Forelimb muscle (tissue), 1 donor: ENCODE measurements at regions not wholly inside any gene's neighbourhood (a gene's known extent, or its start where the extent isn't known, plus 50 kb on each side); places are given as distances from the start of the nearest gene placed in this dataset.
"Not testable (repeated sequence)": the region's sequence is repeated elsewhere in the genome, so short reads cannot be mapped to it uniquely, and the experiment has no call there.

Source experiments
- DNase-seq: peaks from one replicate; pipeline ENCODE4 v3.0.0-alpha.2; 2013; ENCODE audit warnings: low read depth

GRCh38 chr10:86579883-86580520 lies 58.4 kb upstream of the WAPL start:
- DNase-seq = no peak

GRCh38 chr10:86580521-86580891 lies 58.9 kb upstream of the WAPL start:
- DNase-seq = peak; percentile 1

DNA sequence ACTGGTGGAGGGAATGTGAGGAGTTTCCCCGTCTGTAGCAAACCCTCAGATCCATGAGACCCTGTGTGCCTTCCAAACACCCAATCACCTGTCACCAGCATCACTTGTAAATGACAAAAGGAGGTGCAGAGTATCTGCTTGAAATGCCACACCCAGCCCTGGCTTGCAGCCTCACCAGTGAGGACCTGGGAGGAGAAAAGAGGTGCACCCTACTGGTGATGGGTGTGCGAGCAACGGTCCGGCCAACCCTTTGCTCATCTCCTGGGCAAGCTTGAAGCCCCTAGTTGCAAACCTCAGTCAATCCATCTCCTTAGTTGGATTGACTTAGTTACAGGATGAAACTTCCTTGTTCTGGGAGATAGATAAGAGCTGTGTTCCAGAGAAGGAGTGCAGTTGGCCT lies 62.4 kb upstream of the WAPL start:
- DNase-seq = no peak

DNA sequence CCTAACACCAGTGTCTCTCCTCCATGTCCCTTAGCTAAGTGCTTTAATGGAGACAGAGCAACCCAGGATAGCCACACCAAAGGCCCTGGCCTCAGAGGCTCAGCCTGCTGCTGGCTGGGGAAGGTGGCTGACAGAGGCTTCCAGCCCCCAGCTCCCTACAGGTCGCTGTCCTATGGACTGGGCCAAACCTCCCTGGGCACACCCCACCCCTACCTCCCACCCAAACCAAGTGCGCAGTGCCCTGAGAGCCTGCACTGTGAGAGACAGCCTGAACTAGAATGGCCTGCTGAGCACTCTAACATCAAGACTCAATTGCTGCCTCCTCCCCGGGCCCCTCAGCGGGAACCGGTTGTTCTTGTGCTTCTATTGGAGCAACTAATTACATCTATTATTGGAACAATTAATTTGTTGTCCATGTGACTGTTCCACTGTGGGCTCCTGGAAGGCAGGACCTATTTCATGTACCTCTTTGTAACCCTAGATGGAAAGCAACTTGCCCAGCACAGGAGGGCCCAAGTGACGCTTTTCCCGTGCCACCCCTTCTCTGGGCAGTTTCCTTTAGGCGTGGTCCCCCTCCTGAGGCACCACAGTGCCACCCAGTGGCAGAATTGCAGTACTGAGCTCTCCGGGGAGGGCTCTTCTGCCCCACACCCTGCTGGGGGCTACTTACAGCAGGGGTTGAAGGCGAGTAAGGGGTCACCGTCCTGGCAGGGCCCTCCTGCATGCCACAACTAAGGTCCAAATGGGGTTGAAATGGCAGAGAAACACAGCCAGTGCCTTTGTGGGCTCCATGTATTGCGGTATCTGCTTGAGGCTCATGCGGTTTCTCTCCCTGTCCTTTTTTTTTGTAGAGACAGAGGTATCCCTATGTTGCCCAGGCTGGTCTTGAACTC lies 63.7 kb upstream of the WAPL start:
- peak; percentile 13 for DNase-seq

DNA sequence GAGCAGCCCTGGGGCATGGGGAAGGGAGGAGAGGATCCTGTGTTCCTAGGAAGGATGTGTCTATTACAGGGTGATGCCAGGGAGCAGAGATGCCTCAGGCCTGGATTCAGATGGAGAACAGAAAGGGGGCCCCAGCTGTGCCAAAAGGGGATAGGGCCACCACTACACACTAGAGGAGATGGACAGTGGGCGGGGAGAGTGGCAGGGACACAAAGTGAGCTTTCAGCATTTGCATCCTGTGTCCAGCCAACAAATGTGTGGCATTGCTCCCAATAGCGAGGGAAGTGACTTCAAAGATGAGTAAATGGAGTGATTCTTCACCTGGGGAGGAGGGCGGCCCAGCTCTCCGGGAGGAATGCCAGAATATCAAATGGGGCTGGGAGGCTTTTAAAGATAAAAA lies 64.9 kb upstream of the WAPL start:
- no peak for DNase-seq

- not testable (repeated sequence) for DNase-seq
Measured at GRCh38 chr10:86588781-86589180, 65.6 kb upstream of the OPN4 start.

DNA sequence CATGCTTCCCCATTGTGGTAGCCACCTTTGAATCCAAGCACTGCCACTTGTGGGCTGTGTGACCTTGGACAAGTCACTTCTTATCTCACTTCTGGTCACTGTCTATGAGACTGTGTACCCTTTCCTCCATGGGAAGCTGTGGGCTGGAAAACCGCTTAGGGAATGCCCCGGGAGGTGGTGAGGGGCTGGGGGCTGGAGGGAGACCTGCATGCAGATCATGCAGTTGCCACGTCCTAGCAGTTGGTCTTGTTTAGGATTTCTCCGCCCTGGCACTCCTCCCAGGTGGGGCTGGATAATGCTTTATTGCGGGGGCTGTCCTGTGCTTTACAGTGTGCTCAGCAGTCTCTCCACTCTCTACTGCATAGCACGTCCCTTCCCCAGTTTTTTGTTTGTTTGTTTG lies 62.9 kb upstream of the OPN4 start:
- no peak for DNase-seq

GRCh38 chr10:86592413-86592812 lies 61.9 kb upstream of the OPN4 start:
- no peak for DNase-seq

- no peak for DNase-seq
Measured at GRCh38 chr10:86594535-86594934, 59.8 kb upstream of the OPN4 start.

GRCh38 chr10:86595496-86595895 lies 58.9 kb upstream of the OPN4 start:
- no peak for DNase-seq

GRCh38 chr10:86596266-86596665 lies 58.1 kb upstream of the OPN4 start:
- DNase-seq = no peak

DNA sequence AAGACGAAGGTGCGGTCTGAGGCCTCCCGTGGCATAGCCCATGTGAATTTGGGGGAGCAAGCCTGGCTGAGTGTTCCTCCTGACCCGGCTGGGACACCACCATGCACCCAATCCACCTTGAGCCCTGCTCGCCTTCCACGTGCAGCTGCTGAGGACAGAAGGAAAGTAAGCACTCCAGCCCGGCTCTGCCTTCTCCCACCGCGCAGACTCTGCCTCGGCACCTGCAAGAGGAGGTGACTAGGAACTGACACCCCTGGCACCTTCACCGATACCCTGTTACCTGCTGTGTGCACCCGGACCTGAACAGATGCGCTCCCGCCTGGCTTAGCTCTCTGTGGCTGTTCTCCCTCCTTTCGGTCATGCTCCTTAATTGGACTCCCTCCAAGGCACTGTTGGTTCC lies 57.0 kb upstream of the OPN4 start:
- no peak for DNase-seq

DNA sequence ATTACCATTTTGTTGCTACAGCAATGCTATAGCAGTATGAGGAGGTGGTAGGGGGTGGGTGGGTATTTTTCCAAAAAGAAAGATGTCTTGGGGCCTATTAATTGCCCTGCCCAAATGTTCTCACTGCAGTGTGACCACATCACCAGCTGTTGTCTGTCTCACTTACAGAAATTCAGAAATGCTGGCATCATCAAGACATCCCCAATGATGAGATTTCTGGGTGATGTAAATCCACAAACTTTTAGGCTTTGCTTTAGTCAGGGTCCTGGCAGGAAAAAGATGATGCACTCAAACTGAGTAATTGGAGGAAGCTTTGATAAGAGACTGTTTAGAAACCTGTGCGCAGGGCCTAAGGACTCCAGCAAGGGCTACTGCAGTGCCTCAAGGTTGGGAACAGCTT lies 56.2 kb upstream of the OPN4 start:
- DNase-seq = no peak

DNA sequence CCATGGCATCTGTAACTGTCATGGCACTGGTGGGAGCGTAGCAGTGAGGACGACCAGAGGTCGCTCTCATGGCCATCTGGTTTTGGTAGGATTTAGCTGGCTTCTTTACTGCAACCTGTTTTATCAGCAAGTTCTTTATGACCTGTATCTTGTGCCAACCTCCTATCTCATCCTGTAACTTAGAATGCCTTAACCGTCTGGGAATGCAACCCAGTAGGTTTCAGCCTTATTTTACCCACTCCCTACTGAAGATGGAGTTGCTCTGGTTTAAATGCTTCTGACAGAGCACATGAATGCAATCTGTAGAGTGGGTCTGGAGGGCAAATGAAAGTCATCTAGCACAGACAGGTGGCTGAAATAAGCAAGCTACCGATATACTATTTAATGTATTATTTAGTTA lies 55.3 kb upstream of the OPN4 start:
- DNase-seq = no peak

DNA sequence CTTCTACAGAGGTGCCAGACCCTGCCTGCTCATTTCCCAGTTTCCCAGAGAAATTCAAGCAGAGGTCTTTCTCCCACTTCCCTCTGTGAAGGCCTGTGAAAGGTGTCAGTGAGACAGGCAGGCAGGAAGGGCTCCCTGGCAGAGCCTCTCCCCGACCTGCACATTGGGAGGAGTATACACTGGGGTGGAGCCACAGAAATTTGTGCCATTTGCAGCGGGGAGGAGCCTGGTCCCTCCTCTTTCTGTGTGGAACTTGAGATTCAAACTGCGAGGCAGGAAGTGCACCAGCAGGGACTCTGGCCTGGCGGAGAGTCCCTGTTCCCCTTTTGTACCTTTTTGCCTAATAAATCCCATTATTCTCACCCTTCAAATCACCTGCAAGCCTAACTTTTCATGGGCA lies 54.6 kb upstream of the OPN4 start:
- no peak for DNase-seq

GRCh38 chr10:86600296-86600695 lies 54.1 kb upstream of the OPN4 start:
- DNase-seq = no peak

DNA sequence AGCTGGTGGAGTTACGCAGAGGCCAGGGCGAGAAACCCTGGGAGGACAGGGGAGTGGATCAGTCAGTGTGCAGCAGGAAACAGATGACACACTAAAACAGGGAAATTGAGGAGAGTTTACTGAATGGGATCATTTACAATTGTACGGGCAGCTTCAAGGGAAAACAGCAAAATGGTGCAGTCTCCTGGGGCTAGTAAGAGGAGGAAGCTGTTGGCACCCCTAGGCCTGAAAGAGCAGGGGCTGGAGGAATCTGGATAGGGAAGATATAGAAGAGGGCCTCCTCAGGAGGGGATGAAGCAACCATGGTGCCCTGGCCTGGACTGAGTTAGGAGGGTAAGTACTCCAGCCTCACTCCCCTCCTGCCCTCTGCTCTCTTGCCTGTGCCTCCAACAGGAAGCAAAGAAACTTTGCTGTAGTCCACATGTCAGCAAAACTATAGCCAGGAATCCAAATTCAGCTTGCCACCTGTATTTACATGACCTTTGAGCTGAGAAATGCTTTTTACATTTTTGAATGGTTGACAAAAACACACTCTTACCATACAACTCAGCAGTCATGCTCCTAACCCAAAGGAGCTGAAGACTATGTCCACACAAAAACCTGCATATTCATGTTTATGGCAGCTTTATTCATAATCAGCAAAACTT lies 52.3 kb upstream of the OPN4 start:
- DNase-seq = no peak

DNA sequence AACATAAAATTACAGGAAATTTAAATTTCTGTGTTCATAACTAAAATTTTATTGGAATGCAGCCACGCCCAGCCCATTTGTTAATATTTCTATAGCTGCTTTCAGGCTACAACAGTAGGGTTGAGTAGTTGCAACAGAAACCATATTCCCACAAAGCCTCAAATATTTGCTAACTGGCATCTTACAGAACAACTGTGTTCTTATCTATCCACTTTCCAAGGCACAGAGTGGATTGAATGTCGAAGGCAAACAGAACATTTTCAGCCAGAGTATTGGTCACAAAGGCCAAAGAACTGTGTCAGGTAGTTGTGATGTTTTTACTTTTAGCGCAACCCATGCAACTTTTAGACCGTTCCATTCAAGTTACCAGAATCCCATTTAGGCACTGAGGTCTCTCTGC lies 51.1 kb upstream of the OPN4 start:
- no peak for DNase-seq
